ENCODE measurements at regions not wholly inside any gene's neighbourhood (a gene's known extent, or its start where the extent isn't known, plus 50 kb on each side); places are given as distances from the start of the nearest gene placed in this dataset.

- H3F3A ChIP-seq (ENCODE audit: insufficient read depth) = no peaks in the 10 kb centered on the region
- no peaks in the 10 kb centered on the region for H4K20me1 ChIP-seq (ENCODE audit: low read depth, low read length)
- H3K4me3 ChIP-seq (ENCODE audit: insufficient read depth, low read length, poor library complexity, severe bottlenecking) = no peak overlapping the region
- H3K27ac ChIP-seq (ENCODE audit: low read depth, low read length) = no peak overlapping the region
- H3K9me2 ChIP-seq (replicated peaks; ENCODE audit: insufficient read depth, low read length) = no peaks in the 10 kb centered on the region
- H3K27me3 ChIP-seq (ENCODE audit: low read length) = no peaks in the 10 kb centered on the region
- H3K9ac ChIP-seq (ENCODE audit: low read length) = no peak overlapping the region
- H3K9me3 ChIP-seq (ENCODE audit: insufficient read depth, low read length) = no peaks in the 10 kb centered on the region
- no peaks in the 10 kb centered on the region for H3K36me3 ChIP-seq (ENCODE audit: low read length)
- TF ChIP-seq CTCF (IDR thresholded peaks at IDR 0.05; ENCODE audit: insufficient read depth, low read length, poor library complexity, severe bottlenecking) (no peak), EZH2phosphoT487 (conservative IDR thresholded peaks at IDR 0.05; ENCODE audit: low read length) (no peak)
- no peak overlapping the region for H2AFZ ChIP-seq (ENCODE audit: low read depth, low read length, severe bottlenecking)
- H3K79me2 ChIP-seq (ENCODE audit: insufficient read depth, low read length) = no peaks in the 10 kb centered on the region
- no peak overlapping the region for H3K4me2 ChIP-seq (ENCODE audit: low read depth, low read length, poor library complexity, severe bottlenecking)
These were observed 1882.4 kb downstream of the NCAM2 start for GRCh38 chr21:22880573-22880972.

GRCh38 chr21:22881131-22881530 lies 1882.9 kb downstream of the NCAM2 start:
- H3K36me3 ChIP-seq (ENCODE audit: low read length) = no peaks in the 10 kb centered on the region
- no peaks in the 10 kb centered on the region for H3K79me2 ChIP-seq (ENCODE audit: insufficient read depth, low read length)
- no peak overlapping the region for H3K4me2 ChIP-seq (ENCODE audit: low read depth, low read length, poor library complexity, severe bottlenecking)
- H3K9me2 ChIP-seq (replicated peaks; ENCODE audit: insufficient read depth, low read length) = no peaks in the 10 kb centered on the region
- H3K9ac ChIP-seq (ENCODE audit: low read length) = no peak overlapping the region
- no peak overlapping the region for H2AFZ ChIP-seq (ENCODE audit: low read depth, low read length, severe bottlenecking)
- TF ChIP-seq EZH2phosphoT487 (conservative IDR thresholded peaks at IDR 0.05; ENCODE audit: low read length) (no peak), CTCF (IDR thresholded peaks at IDR 0.05; ENCODE audit: insufficient read depth, low read length, poor library complexity, severe bottlenecking) (no peak)
- no peaks in the 10 kb centered on the region for H3K27me3 ChIP-seq (ENCODE audit: low read length)
- H3K9me3 ChIP-seq (ENCODE audit: insufficient read depth, low read length) = no peaks in the 10 kb centered on the region
- no peaks in the 10 kb centered on the region for H3F3A ChIP-seq (ENCODE audit: insufficient read depth)
- H3K4me3 ChIP-seq (ENCODE audit: insufficient read depth, low read length, poor library complexity, severe bottlenecking) = no peak overlapping the region
- no peaks in the 10 kb centered on the region for H4K20me1 ChIP-seq (ENCODE audit: low read depth, low read length)
- H3K27ac ChIP-seq (ENCODE audit: low read depth, low read length) = no peak overlapping the region

- H3K27me3 ChIP-seq (ENCODE audit: low read length) = no peaks in the 10 kb centered on the region
- H3K9me3 ChIP-seq (ENCODE audit: insufficient read depth, low read length) = no peaks in the 10 kb centered on the region
- no peaks in the 10 kb centered on the region for H3K36me3 ChIP-seq (ENCODE audit: low read length)
- no peaks in the 10 kb centered on the region for H3K79me2 ChIP-seq (ENCODE audit: insufficient read depth, low read length)
- no peak overlapping the region for H3K4me2 ChIP-seq (ENCODE audit: low read depth, low read length, poor library complexity, severe bottlenecking)
- TF ChIP-seq EZH2phosphoT487 (conservative IDR thresholded peaks at IDR 0.05; ENCODE audit: low read length) (no peak), CTCF (IDR thresholded peaks at IDR 0.05; ENCODE audit: insufficient read depth, low read length, poor library complexity, severe bottlenecking) (no peak)
- H3F3A ChIP-seq (ENCODE audit: insufficient read depth) = no peaks in the 10 kb centered on the region
- H3K9ac ChIP-seq (ENCODE audit: low read length) = no peak overlapping the region
- no peaks in the 10 kb centered on the region for H3K9me2 ChIP-seq (replicated peaks; ENCODE audit: insufficient read depth, low read length)
- no peak overlapping the region for H3K4me3 ChIP-seq (ENCODE audit: insufficient read depth, low read length, poor library complexity, severe bottlenecking)
- H2AFZ ChIP-seq (ENCODE audit: low read depth, low read length, severe bottlenecking) = no peak overlapping the region
- no peaks in the 10 kb centered on the region for H4K20me1 ChIP-seq (ENCODE audit: low read depth, low read length)
- no peak overlapping the region for H3K27ac ChIP-seq (ENCODE audit: low read depth, low read length)
These were observed 1886.9 kb downstream of the NCAM2 start for GRCh38 chr21:22885079-22885478.
